ENCODE measurements at regions not wholly inside any gene's neighbourhood (a gene's known extent, or its start where the extent isn't known, plus 50 kb on each side); places are given as distances from the start of the nearest gene placed in this dataset.

GRCh38 chr6:150759483-150759882, 106.0 kb upstream of the MTHFD1L start:
- no peak overlapping the region for H3K27ac ChIP-seq
- H3K4me1 ChIP-seq, result no peaks in the 10 kb centered on the region
- H3K4me3 ChIP-seq, result no peak overlapping the region
- no peak for TF ChIP-seq POLR2AphosphoS5 (IDR thresholded peaks at IDR 0.05)
- TF ChIP-seq CTCF (IDR thresholded peaks at IDR 0.05), result no peak
- TF ChIP-seq EP300 (IDR thresholded peaks at IDR 0.05), result no peak
- H3K36me3 ChIP-seq, result no peaks in the 10 kb centered on the region
- no peak for ATAC-seq
- H3K9me3 ChIP-seq, result no peaks in the 10 kb centered on the region
- WGBS, 2 donors (ENCODE audit: low coverage in 1 of 2), result 80 to 100% methylated on average over 2 of the region's 4 CpGs
- H3K27me3 ChIP-seq, result no peaks in the 10 kb centered on the region

GRCh38 chr6:150761771-150762170, 103.7 kb upstream of the MTHFD1L start:
- 85 to 96% methylated on average over 3 of the region's 3 CpGs for WGBS, 2 donors (ENCODE audit: low coverage in 1 of 2)
- no peaks in the 10 kb centered on the region for H3K36me3 ChIP-seq
- no peaks in the 10 kb centered on the region for H3K9me3 ChIP-seq
- H3K4me1 ChIP-seq, result peaks cover 0 to 5% (median 0%) of the 10 kb centered on the region in 3 donors
- H3K27ac ChIP-seq, result no peak overlapping the region
- no peaks in the 10 kb centered on the region for H3K27me3 ChIP-seq
- no peak for ATAC-seq
- no peak for TF ChIP-seq EP300 (IDR thresholded peaks at IDR 0.05)
- TF ChIP-seq POLR2AphosphoS5 (IDR thresholded peaks at IDR 0.05), result no peak
- TF ChIP-seq POLR2A (IDR thresholded peaks at IDR 0.05), result no peak
- no peak for TF ChIP-seq CTCF (IDR thresholded peaks at IDR 0.05)
- no peak overlapping the region for H3K4me3 ChIP-seq

GRCh38 chr6:150764334-150765066, 101.0 kb upstream of the MTHFD1L start:
- H3K4me3 ChIP-seq, result no peak overlapping the region
- no peaks in the 10 kb centered on the region for H3K36me3 ChIP-seq
- H3K9me3 ChIP-seq, result no peaks in the 10 kb centered on the region
- H3K27me3 ChIP-seq, result no peaks in the 10 kb centered on the region
- H3K4me1 ChIP-seq, result peaks cover 0 to 7% (median 0%) of the 10 kb centered on the region in 3 donors
- ATAC-seq, result no peak
- H3K27ac ChIP-seq, result no peak overlapping the region
- TF ChIP-seq POLR2AphosphoS5 (IDR thresholded peaks at IDR 0.05) (no peak), CTCF (IDR thresholded peaks at IDR 0.05) (no peak), EP300 (IDR thresholded peaks at IDR 0.05) (no peak)
- WGBS, 2 donors (ENCODE audit: low coverage in 1 of 2), result 77 to 86% methylated on average over 7 to 9 of the region's 10 CpGs

- TF ChIP-seq EP300 (IDR thresholded peaks at IDR 0.05) (no peak), POLR2A (IDR thresholded peaks at IDR 0.05) (no peak), CTCF (IDR thresholded peaks at IDR 0.05) (no peak), POLR2AphosphoS5 (IDR thresholded peaks at IDR 0.05) (no peak)
- Histone ChIP-seq H3K9me3 (no peaks in the 10 kb centered on the region), H3K4me1 (peaks cover 0 to 7% (median 0%) of the 10 kb centered on the region in 3 donors), H3K27me3 (no peaks in the 10 kb centered on the region), H3K4me3 (no peak overlapping the region), H3K27ac (no peak overlapping the region), H3K36me3 (no peaks in the 10 kb centered on the region)
- no peak for ATAC-seq
- WGBS, 2 donors (ENCODE audit: low coverage in 1 of 2), result 85 to 90% methylated on average over 6 to 10 of the region's 10 CpGs
Observed at GRCh38 chr6:150765067-150765764, 100.3 kb upstream of the MTHFD1L start.

Measured in gastroesophageal sphincter (tissue), 4 donors.